ENCODE measurements at regions not wholly inside any gene's neighbourhood (a gene's known extent, or its start where the extent isn't known, plus 50 kb on each side); places are given as distances from the start of the nearest gene placed in this dataset.

- Histone ChIP-seq H3K27me3 (replicated peaks in 1 of 2; ENCODE audit: control insufficient read depth in 2 of 2, extremely low read depth in 1 of 2, insufficient read depth in 2 of 2, low read length in 1 of 2) (peaks cover 2 to 8% of the 10 kb centered on the region in 2 experiments), H3K4me1 (ENCODE audit: control insufficient read depth in 1 of 2, extremely low read depth in 1 of 2, insufficient read depth in 2 of 2, low read length in 2 of 2) (no peaks in the 10 kb centered on the region), H3K4me3 (ENCODE audit: control insufficient read depth in 1 of 2, extremely low read depth in 1 of 2, low read length in 1 of 2) (no peak overlapping the region), H3K9me3 (no peaks in the 10 kb centered on the region), H3K36me3 (ENCODE audit: control insufficient read depth in 2 of 2, extremely low read depth in 1 of 2, insufficient read depth in 1 of 2, low read length in 1 of 2) (no peaks in the 10 kb centered on the region), H3K27ac (ENCODE audit: low read length) (no peak overlapping the region)
- H3K27me3 Mint-ChIP-seq: peaks cover 5 to 12% of the 10 kb centered on the region in 2 donors
- no peak overlapping the region for H3K4me3 Mint-ChIP-seq
- H3K4me1 Mint-ChIP-seq: no peaks in the 10 kb centered on the region
- ATAC-seq (replicated peaks in 1 of 4): no peak
- H3K36me3 Mint-ChIP-seq: no peaks in the 10 kb centered on the region
- no peaks in the 10 kb centered on the region for H3K9me3 Mint-ChIP-seq
- ChIA-PET CTCF (no interaction called here), POLR2A (interaction anchor here (0.5 kb wide), 2 partner anchors 240 to 410 kb away, joined by 4 to 8 read pairs; no protein-coding TSS in a partner anchor)
- 100% methylated on average over 2 of the region's 5 CpGs for WGBS (ENCODE audit: insufficient coverage)
- H3K27ac Mint-ChIP-seq: no peak overlapping the region
- DNase-seq: no peak
These were observed 257.2 kb upstream of the GLI3 start for GRCh38 chr7:42494199-42494710.

- CTCF ChIA-PET: no interaction called here
- DNase-seq: no peak
These were observed 256.6 kb upstream of the GLI3 start for GRCh38 chr7:42493436-42494198.

DNA sequence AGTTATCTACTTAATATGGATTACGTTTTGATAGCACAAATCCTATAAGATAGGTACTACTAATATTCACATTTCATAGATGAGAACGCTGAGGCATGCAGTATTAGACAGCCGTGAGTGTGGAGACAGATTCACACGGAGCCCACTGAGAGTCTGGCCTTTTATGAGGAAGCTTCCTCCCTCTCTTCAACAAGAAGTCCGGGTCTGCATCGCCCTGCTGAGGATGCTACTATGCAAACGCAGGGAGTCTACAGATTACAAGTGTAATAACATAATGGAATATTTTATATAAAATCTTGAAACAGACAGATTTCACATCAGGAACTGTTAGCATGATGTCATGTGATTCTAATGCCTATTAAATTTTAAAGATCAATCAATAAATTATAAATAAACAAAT is 255.9 kb upstream of the GLI3 start:
- Histone ChIP-seq H3K4me1 (ENCODE audit: control insufficient read depth in 1 of 2, extremely low read depth in 1 of 2, insufficient read depth in 2 of 2, low read length in 2 of 2) (no peaks in the 10 kb centered on the region), H3K27me3 (replicated peaks in 1 of 2; ENCODE audit: control insufficient read depth in 2 of 2, extremely low read depth in 1 of 2, insufficient read depth in 2 of 2, low read length in 1 of 2) (peaks cover 2 to 8% of the 10 kb centered on the region in 2 experiments), H3K4me3 (ENCODE audit: control insufficient read depth in 1 of 2, extremely low read depth in 1 of 2, low read length in 1 of 2) (no peak overlapping the region), H3K9me3 (no peaks in the 10 kb centered on the region), H3K27ac (ENCODE audit: low read length) (no peak overlapping the region), H3K36me3 (ENCODE audit: control insufficient read depth in 2 of 2, extremely low read depth in 1 of 2, insufficient read depth in 1 of 2, low read length in 1 of 2) (no peaks in the 10 kb centered on the region)
- DNase-seq (no peak), ATAC-seq (replicated peaks in 1 of 4) (no peak)
- Mint-ChIP-seq H3K4me3 (no peak overlapping the region), H3K9me3 (peaks cover 0 to 7% (median 5%) of the 10 kb centered on the region in 3 donors), H3K27me3 (peaks cover 5 to 12% of the 10 kb centered on the region in 2 donors), H3K4me1 (no peaks in the 10 kb centered on the region), H3K27ac (no peak overlapping the region), H3K36me3 (no peaks in the 10 kb centered on the region)
- ChIA-PET POLR2A (no interaction called here), CTCF (no interaction called here)
- no CpG with 5 or more reads among the region's 7 CpGs for WGBS (ENCODE audit: insufficient coverage)

More at GRCh38 chr7:42493436-42494198, 256.6 kb upstream of the GLI3 start:
- Mint-ChIP-seq H3K9me3 (peaks cover 0 to 4% (median 4%) of the 10 kb centered on the region in 3 donors), H3K36me3 (no peaks in the 10 kb centered on the region), H3K4me1 (no peaks in the 10 kb centered on the region), H3K4me3 (peak overlapping the region in 1 of 3 donors; percentile 9), H3K27ac (no peak overlapping the region), H3K27me3 (peaks cover 5 to 12% of the 10 kb centered on the region in 2 donors)
- H3K36me3 ChIP-seq (ENCODE audit: control insufficient read depth in 2 of 2, extremely low read depth in 1 of 2, insufficient read depth in 1 of 2, low read length in 1 of 2): no peaks in the 10 kb centered on the region
- H3K4me3 ChIP-seq (ENCODE audit: control insufficient read depth in 1 of 2, extremely low read depth in 1 of 2, low read length in 1 of 2): no peak overlapping the region
- POLR2A ChIA-PET: interaction anchor here (0.5 kb wide), 2 partner anchors 241 to 409 kb away, joined by 4 to 8 read pairs; no protein-coding TSS in a partner anchor
- no peaks in the 10 kb centered on the region for H3K9me3 ChIP-seq
- peaks cover 2 to 8% of the 10 kb centered on the region in 2 experiments for H3K27me3 ChIP-seq (replicated peaks in 1 of 2; ENCODE audit: control insufficient read depth in 2 of 2, extremely low read depth in 1 of 2, insufficient read depth in 2 of 2, low read length in 1 of 2)
- ATAC-seq (replicated peaks in 1 of 4): no peak
- no peaks in the 10 kb centered on the region for H3K4me1 ChIP-seq (ENCODE audit: control insufficient read depth in 1 of 2, extremely low read depth in 1 of 2, insufficient read depth in 2 of 2, low read length in 2 of 2)
- no peak overlapping the region for H3K27ac ChIP-seq (ENCODE audit: low read length)
- 7% methylated on average over 26 of the region's 29 CpGs for WGBS (ENCODE audit: insufficient coverage)

DNA sequence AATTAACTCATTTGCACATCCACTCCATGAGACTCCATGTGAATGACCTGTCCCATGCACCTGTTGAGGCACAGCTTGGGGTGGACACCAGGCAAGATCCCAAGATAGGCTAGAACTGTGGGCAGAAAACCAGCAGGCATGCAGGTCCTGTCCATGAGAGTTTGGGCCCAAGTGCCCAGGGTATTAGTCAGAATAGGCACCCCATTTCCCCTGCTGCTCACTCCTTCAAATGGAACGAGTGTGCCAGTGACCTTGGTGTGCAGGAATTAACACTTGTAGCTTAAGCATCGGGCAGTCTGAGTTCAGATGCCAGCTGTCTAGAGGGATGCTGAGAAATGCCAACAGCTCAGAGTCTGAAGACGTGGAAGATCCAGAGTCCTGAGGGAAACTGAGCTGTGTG is 254.1 kb upstream of the GLI3 start:
- Mint-ChIP-seq H3K4me1 (no peaks in the 10 kb centered on the region), H3K36me3 (no peaks in the 10 kb centered on the region), H3K9me3 (peaks cover 0 to 7% (median 5%) of the 10 kb centered on the region in 3 donors), H3K4me3 (no peak overlapping the region), H3K27me3 (peaks cover 5 to 12% of the 10 kb centered on the region in 2 donors), H3K27ac (no peak overlapping the region)
- 59% methylated on average over 3 of the region's 3 CpGs for WGBS (ENCODE audit: insufficient coverage)
- Histone ChIP-seq H3K4me1 (ENCODE audit: control insufficient read depth in 1 of 2, extremely low read depth in 1 of 2, insufficient read depth in 2 of 2, low read length in 2 of 2) (no peaks in the 10 kb centered on the region), H3K36me3 (ENCODE audit: control insufficient read depth in 2 of 2, extremely low read depth in 1 of 2, insufficient read depth in 1 of 2, low read length in 1 of 2) (no peaks in the 10 kb centered on the region), H3K9me3 (no peaks in the 10 kb centered on the region), H3K27ac (ENCODE audit: low read length) (no peak overlapping the region), H3K4me3 (ENCODE audit: control insufficient read depth in 1 of 2, extremely low read depth in 1 of 2, low read length in 1 of 2) (no peak overlapping the region), H3K27me3 (replicated peaks in 1 of 2; ENCODE audit: control insufficient read depth in 2 of 2, extremely low read depth in 1 of 2, insufficient read depth in 2 of 2, low read length in 1 of 2) (peaks cover 2 to 8% of the 10 kb centered on the region in 2 experiments)
- no peak for ATAC-seq (replicated peaks in 1 of 4)
- ChIA-PET CTCF (no interaction called here), POLR2A (no interaction called here)
- no peak for DNase-seq

- ATAC-seq (replicated peaks in 1 of 4) (no peak), DNase-seq (no peak)
- H3K27ac Mint-ChIP-seq: no peak overlapping the region
- Histone ChIP-seq H3K27ac (ENCODE audit: low read length) (no peak overlapping the region), H3K4me3 (ENCODE audit: control insufficient read depth in 1 of 2, extremely low read depth in 1 of 2, low read length in 1 of 2) (no peak overlapping the region), H3K27me3 (replicated peaks in 1 of 2; ENCODE audit: control insufficient read depth in 2 of 2, extremely low read depth in 1 of 2, insufficient read depth in 2 of 2, low read length in 1 of 2) (peaks cover 2 to 8% of the 10 kb centered on the region in 2 experiments), H3K4me1 (ENCODE audit: control insufficient read depth in 1 of 2, extremely low read depth in 1 of 2, insufficient read depth in 2 of 2, low read length in 2 of 2) (no peaks in the 10 kb centered on the region), H3K36me3 (ENCODE audit: control insufficient read depth in 2 of 2, extremely low read depth in 1 of 2, insufficient read depth in 1 of 2, low read length in 1 of 2) (no peaks in the 10 kb centered on the region), H3K9me3 (no peaks in the 10 kb centered on the region)
- ChIA-PET POLR2A (no interaction called here), CTCF (no interaction called here)
- peaks cover 0 to 6% of the 10 kb centered on the region in 2 donors for H3K27me3 Mint-ChIP-seq
- no peak overlapping the region for H3K4me3 Mint-ChIP-seq
- no peaks in the 10 kb centered on the region for H3K4me1 Mint-ChIP-seq
- H3K36me3 Mint-ChIP-seq: no peaks in the 10 kb centered on the region
- H3K9me3 Mint-ChIP-seq: peaks cover 0 to 7% (median 5%) of the 10 kb centered on the region in 3 donors
These were observed 252.3 kb upstream of the GLI3 start for GRCh38 chr7:42489299-42489698.

- ChIA-PET POLR2A (no interaction called here), CTCF (no interaction called here)
- H3K36me3 Mint-ChIP-seq: no peaks in the 10 kb centered on the region
- no peak for ATAC-seq (replicated peaks in 1 of 4)
- H3K4me1 Mint-ChIP-seq: no peaks in the 10 kb centered on the region
- Histone ChIP-seq H3K9me3 (no peaks in the 10 kb centered on the region), H3K4me3 (ENCODE audit: control insufficient read depth in 1 of 2, extremely low read depth in 1 of 2, low read length in 1 of 2) (no peak overlapping the region), H3K36me3 (ENCODE audit: control insufficient read depth in 2 of 2, extremely low read depth in 1 of 2, insufficient read depth in 1 of 2, low read length in 1 of 2) (no peaks in the 10 kb centered on the region), H3K4me1 (ENCODE audit: control insufficient read depth in 1 of 2, extremely low read depth in 1 of 2, insufficient read depth in 2 of 2, low read length in 2 of 2) (no peaks in the 10 kb centered on the region), H3K27ac (ENCODE audit: low read length) (no peak overlapping the region), H3K27me3 (replicated peaks in 1 of 2; ENCODE audit: control insufficient read depth in 2 of 2, extremely low read depth in 1 of 2, insufficient read depth in 2 of 2, low read length in 1 of 2) (peaks cover 0 to 2% of the 10 kb centered on the region in 2 experiments)
- H3K4me3 Mint-ChIP-seq: no peak overlapping the region
- H3K9me3 Mint-ChIP-seq: peaks cover 0 to 16% (median 9%) of the 10 kb centered on the region in 3 donors
- H3K27ac Mint-ChIP-seq: no peak overlapping the region
- peaks cover 0 to 4% of the 10 kb centered on the region in 2 donors for H3K27me3 Mint-ChIP-seq
- DNase-seq: no peak
These were observed 248.3 kb upstream of the GLI3 start for GRCh38 chr7:42485301-42485766.

All from T-cell (primary cell).